ENCODE measurements at regions not wholly inside any gene's neighbourhood (a gene's known extent, or its start where the extent isn't known, plus 50 kb on each side); places are given as distances from the start of the nearest gene placed in this dataset.

DNA sequence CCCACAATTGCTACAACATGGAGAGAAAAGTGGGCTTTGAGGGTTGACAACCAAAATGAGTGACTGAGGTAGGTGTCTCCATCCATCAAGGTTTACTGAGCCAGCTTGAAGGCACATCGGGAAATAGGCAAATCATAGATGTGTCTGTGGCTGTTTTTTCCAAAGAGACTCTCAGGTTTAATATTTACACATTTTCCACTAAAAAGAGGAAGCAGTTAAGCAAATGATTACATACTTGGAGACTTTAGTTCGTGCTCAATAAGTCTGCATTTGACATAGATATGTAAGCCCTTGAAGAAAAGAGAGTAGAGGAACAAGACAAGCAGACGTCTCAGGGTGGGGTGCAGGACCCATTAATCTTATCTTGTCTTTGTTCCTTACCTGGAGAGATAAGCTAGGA, 148.9 kb upstream of the COX10 start:
- Histone ChIP-seq H3K4me3 (ENCODE audit: low read length) (no peak overlapping the region), H2AFZ (ENCODE audit: low read length) (no peak overlapping the region), H4K20me1 (ENCODE audit: insufficient read depth, low read length) (no peaks in the 10 kb centered on the region), H3K9ac (ENCODE audit: low read length) (no peak overlapping the region), H3K79me2 (ENCODE audit: low read length) (no peaks in the 10 kb centered on the region), H3K27me3 (replicated peaks; ENCODE audit: insufficient read depth, low read length) (no peaks in the 10 kb centered on the region), H3K9me3 (replicated peaks; ENCODE audit: insufficient read depth, low read length) (no peaks in the 10 kb centered on the region), H3K27ac (ENCODE audit: low read length) (no peak overlapping the region), H3F3A (ENCODE audit: insufficient read depth, low read length) (no peaks in the 10 kb centered on the region), H3K4me2 (ENCODE audit: low read depth, low read length) (no peak overlapping the region), H3K36me3 (replicated peaks; ENCODE audit: insufficient read depth, low read length) (no peaks in the 10 kb centered on the region), H3K4me1 (ENCODE audit: low read length) (no peaks in the 10 kb centered on the region), H3K9me2 (replicated peaks; ENCODE audit: insufficient read depth, low read length) (no peaks in the 10 kb centered on the region)
- TF ChIP-seq, protein P1, sequence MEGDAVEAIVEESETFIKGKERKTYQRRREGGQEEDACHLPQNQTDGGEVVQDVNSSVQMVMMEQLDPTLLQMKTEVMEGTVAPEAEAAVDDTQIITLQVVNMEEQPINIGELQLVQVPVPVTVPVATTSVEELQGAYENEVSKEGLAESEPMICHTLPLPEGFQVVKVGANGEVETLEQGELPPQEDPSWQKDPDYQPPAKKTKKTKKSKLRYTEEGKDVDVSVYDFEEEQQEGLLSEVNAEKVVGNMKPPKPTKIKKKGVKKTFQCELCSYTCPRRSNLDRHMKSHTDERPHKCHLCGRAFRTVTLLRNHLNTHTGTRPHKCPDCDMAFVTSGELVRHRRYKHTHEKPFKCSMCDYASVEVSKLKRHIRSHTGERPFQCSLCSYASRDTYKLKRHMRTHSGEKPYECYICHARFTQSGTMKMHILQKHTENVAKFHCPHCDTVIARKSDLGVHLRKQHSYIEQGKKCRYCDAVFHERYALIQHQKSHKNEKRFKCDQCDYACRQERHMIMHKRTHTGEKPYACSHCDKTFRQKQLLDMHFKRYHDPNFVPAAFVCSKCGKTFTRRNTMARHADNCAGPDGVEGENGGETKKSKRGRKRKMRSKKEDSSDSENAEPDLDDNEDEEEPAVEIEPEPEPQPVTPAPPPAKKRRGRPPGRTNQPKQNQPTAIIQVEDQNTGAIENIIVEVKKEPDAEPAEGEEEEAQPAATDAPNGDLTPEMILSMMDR (IDR thresholded peaks at IDR 0.05; ENCODE audit: low read length), result no peak
- TF ChIP-seq EZH2phosphoT487 (IDR thresholded peaks at IDR 0.05; ENCODE audit: low read length), result no peak
- no peak for TF ChIP-seq EZH2 (optimal IDR thresholded peaks at IDR 0.05; ENCODE audit: low read depth, low read length)
- DNase-seq, result no peak

DNA sequence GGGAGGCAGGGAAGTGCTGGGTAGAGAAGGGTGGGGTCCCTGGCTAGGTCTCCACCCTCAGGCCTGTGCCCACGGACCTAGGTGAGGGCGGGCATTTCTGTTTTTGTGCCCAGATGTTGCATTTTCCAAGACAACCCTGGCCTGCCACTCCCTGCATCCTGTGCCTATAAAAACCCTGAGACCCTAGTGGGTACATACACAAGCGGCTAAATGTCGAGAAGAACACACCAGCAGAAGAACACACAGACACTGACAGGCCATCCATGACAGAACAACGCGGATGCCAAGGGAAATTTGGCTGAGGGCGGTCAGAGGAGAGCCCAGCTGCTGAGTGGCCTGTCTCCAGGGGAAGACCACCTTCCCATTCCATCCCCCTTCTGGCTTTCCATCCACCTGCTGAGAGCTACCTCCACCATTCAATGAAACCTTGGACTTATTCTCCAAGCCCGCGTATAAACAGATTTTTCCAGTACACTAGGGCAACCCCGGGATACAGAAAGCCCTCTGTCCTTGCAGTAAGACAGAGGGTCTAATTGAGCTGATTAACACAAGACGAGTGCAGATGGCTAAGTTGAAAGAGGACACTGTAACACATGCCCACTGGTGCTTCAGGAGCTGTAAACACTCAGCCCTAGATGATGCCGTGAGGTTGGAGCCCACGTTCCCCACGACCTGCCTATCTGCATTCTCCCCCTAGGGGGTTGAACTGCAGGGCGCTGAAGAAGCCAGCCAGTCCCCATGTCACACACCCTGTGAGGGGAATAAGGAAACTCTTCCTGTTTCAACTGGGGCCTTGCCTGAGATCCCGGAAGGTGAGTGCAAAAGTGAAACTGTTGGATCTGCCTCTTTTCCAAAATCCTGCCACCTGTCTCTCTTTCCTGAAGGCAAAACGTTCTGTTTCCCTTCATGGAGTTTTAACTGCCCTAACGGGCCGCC, 147.2 kb upstream of the COX10 start:
- Histone ChIP-seq H3K79me2 (ENCODE audit: low read length) (no peaks in the 10 kb centered on the region), H3K9me3 (replicated peaks; ENCODE audit: insufficient read depth, low read length) (no peaks in the 10 kb centered on the region), H3K27me3 (replicated peaks; ENCODE audit: insufficient read depth, low read length) (no peaks in the 10 kb centered on the region), H3K36me3 (replicated peaks; ENCODE audit: insufficient read depth, low read length) (no peaks in the 10 kb centered on the region), H4K20me1 (ENCODE audit: insufficient read depth, low read length) (no peaks in the 10 kb centered on the region), H3K27ac (ENCODE audit: low read length) (no peak overlapping the region), H3K4me1 (ENCODE audit: low read length) (no peaks in the 10 kb centered on the region), H2AFZ (ENCODE audit: low read length) (no peak overlapping the region), H3K4me3 (ENCODE audit: low read length) (no peak overlapping the region), H3K4me2 (ENCODE audit: low read depth, low read length) (no peak overlapping the region), H3F3A (ENCODE audit: insufficient read depth, low read length) (no peaks in the 10 kb centered on the region), H3K9me2 (replicated peaks; ENCODE audit: insufficient read depth, low read length) (no peaks in the 10 kb centered on the region), H3K9ac (ENCODE audit: low read length) (no peak overlapping the region)
- DNase-seq, result no peak
- TF ChIP-seq EZH2phosphoT487 (IDR thresholded peaks at IDR 0.05; ENCODE audit: low read length) (no peak), EZH2 (optimal IDR thresholded peaks at IDR 0.05; ENCODE audit: low read depth, low read length) (no peak)
- TF ChIP-seq, protein P1 (IDR thresholded peaks at IDR 0.05; ENCODE audit: low read length), result no peak

DNA sequence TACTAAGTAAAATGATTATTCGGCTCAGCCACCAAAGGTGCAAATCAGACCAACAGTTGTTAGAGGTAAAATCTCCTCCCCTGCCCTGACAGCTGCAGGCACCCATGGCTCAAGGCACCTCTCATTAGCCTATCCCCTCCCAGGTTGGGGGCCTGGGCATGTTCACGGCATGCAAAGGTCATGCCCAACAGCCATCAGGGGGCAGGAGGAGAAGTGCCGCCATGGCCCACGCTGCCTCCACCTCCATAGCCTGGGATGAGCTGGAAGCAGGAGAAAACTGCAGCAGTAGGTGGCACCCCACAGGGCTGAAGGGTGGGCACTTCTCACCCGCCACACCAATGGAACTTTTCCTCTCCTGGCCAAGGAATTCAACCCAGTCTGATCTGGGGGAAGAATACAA, 146.4 kb upstream of the COX10 start:
- Histone ChIP-seq H4K20me1 (ENCODE audit: insufficient read depth, low read length) (no peaks in the 10 kb centered on the region), H3K27me3 (replicated peaks; ENCODE audit: insufficient read depth, low read length) (no peaks in the 10 kb centered on the region), H3K36me3 (replicated peaks; ENCODE audit: insufficient read depth, low read length) (no peaks in the 10 kb centered on the region), H3K9ac (ENCODE audit: low read length) (no peak overlapping the region), H3K79me2 (ENCODE audit: low read length) (no peaks in the 10 kb centered on the region), H3K9me3 (replicated peaks; ENCODE audit: insufficient read depth, low read length) (no peaks in the 10 kb centered on the region), H3K9me2 (replicated peaks; ENCODE audit: insufficient read depth, low read length) (no peaks in the 10 kb centered on the region), H2AFZ (ENCODE audit: low read length) (no peak overlapping the region), H3K27ac (ENCODE audit: low read length) (no peak overlapping the region), H3K4me1 (ENCODE audit: low read length) (no peaks in the 10 kb centered on the region), H3F3A (ENCODE audit: insufficient read depth, low read length) (no peaks in the 10 kb centered on the region), H3K4me2 (ENCODE audit: low read depth, low read length) (no peak overlapping the region), H3K4me3 (ENCODE audit: low read length) (no peak overlapping the region)
- DNase-seq, result no peak
- TF ChIP-seq, protein P1 (IDR thresholded peaks at IDR 0.05; ENCODE audit: low read length), result no peak
- TF ChIP-seq EZH2phosphoT487 (IDR thresholded peaks at IDR 0.05; ENCODE audit: low read length) (no peak), EZH2 (optimal IDR thresholded peaks at IDR 0.05; ENCODE audit: low read depth, low read length) (no peak)
